22Rv1 (cell line): ENCODE measurements at regions not wholly inside any gene's neighbourhood (a gene's known extent, or its start where the extent isn't known, plus 50 kb on each side); places are given as distances from the start of the nearest gene placed in this dataset.

Experiments used
- CTCF ChIP-seq: fragments of 450-650 bp; IDR thresholded peaks from 2 replicates; pipeline ENCODE4 v1.5.1; 2017; ENCODE audit warnings: mild to moderate bottlenecking
- ZFX ChIP-seq: fragments of 450-650 bp; IDR thresholded peaks from 2 replicates; pipeline ENCODE4 v1.6.1; 2017; ENCODE audit warnings: antibody characterized with exemption, borderline replicate concordance

GRCh38 chr2:18922276-18922675 is 332.9 kb upstream of the NT5C1B start:
- TF ChIP-seq CTCF (no peak), ZFX (no peak)
